MM.1S (cell line): ENCODE measurements at regions not wholly inside any gene's neighbourhood (a gene's known extent, or its start where the extent isn't known, plus 50 kb on each side); places are given as distances from the start of the nearest gene placed in this dataset.

Experiments used
- DNase-seq: peaks from one replicate; pipeline ENCODE4 v3.0.0-alpha.2; 2015
- H2AFZ ChIP-seq: fragments of 300-600 bp; sonication (generic); 2 replicates; pipeline ENCODE4 v1.6.0; 2016; ENCODE audit warnings: antibody characterized with exemption, low read length
- H3F3A ChIP-seq: fragments of 300-600 bp; sonication (generic); 2 replicates; pipeline ENCODE4 v1.6.1; 2016; ENCODE audit warnings: mild to moderate bottlenecking, antibody characterized with exemption, low read length, moderate library complexity, mixed read lengths; ENCODE audit not compliant: insufficient read depth
- H3K27ac ChIP-seq: fragments of 300-600 bp; sonication (generic); 2 replicates; pipeline ENCODE4 v1.5.1; 2016; ENCODE audit warnings: mild to moderate bottlenecking, low read length
- H3K27me3 ChIP-seq: fragments of 300-600 bp; sonication (generic); replicated peaks from 2 replicates; pipeline ENCODE4 v1.6.0; 2016; ENCODE audit warnings: low read length; ENCODE audit not compliant: insufficient read depth
- H3K36me3 ChIP-seq: fragments of 300-600 bp; sonication (generic); replicated peaks from 2 replicates; pipeline ENCODE4 v1.6.1; 2016; ENCODE audit warnings: mild to moderate bottlenecking, low read length, mixed read lengths; ENCODE audit not compliant: insufficient read depth
- H3K4me1 ChIP-seq: fragments of 300-600 bp; sonication (generic); 2 replicates; pipeline ENCODE4 v1.6.1; 2016; ENCODE audit warnings: low read length, mixed read lengths
- H3K4me2 ChIP-seq: fragments of 300-600 bp; sonication (generic); 2 replicates; pipeline ENCODE4 v1.6.0; 2016; ENCODE audit warnings: low read depth, low read length
- H3K4me3 ChIP-seq: fragments of 300-600 bp; sonication (generic); 2 replicates; pipeline ENCODE4 v1.5.1; 2016; ENCODE audit warnings: low read length, mixed read lengths
- H3K79me2 ChIP-seq: fragments of 300-600 bp; sonication (generic); 2 replicates; pipeline ENCODE4 v1.6.1; 2016; ENCODE audit warnings: mixed run types, low read length, mixed read lengths
- H3K9ac ChIP-seq: fragments of 300-600 bp; sonication (generic); 2 replicates; pipeline ENCODE4 v1.6.1; 2016; ENCODE audit warnings: low read length, mixed read lengths
- H3K9me2 ChIP-seq: fragments of 300-600 bp; sonication (generic); replicated peaks from 2 replicates; pipeline ENCODE4 v1.6.1; 2016; ENCODE audit warnings: mild to moderate bottlenecking, low read length, mixed read lengths; ENCODE audit not compliant: insufficient read depth
- H3K9me3 ChIP-seq: fragments of 300-600 bp; sonication (generic); replicated peaks from 2 replicates; pipeline ENCODE4 v1.6.1; 2016; ENCODE audit warnings: mild to moderate bottlenecking, low read length, mixed read lengths; ENCODE audit not compliant: insufficient read depth
- H4K20me1 ChIP-seq: fragments of 300-600 bp; sonication (generic); 2 replicates; pipeline ENCODE4 v1.6.1; 2016; ENCODE audit warnings: mild to moderate bottlenecking, low read length, moderate library complexity, mixed read lengths; ENCODE audit not compliant: insufficient read depth
- CTCF ChIP-seq: fragments of 300-600 bp; sonication (generic); IDR thresholded peaks from 2 replicates; pipeline ENCODE4 v1.5.1; 2016; ENCODE audit warnings: antibody characterized with exemption, low read length, mixed read lengths
- EZH2 ChIP-seq: fragments of 300-600 bp; sonication (generic); optimal IDR thresholded peaks from 2 replicates; pipeline ENCODE3; 2017; ENCODE audit warnings: low read depth, mild to moderate bottlenecking, antibody characterized with exemption, low read length, mixed read lengths
- EZH2phosphoT487 ChIP-seq: fragments of 300-600 bp; sonication (generic); IDR thresholded peaks from 2 replicates; pipeline ENCODE4 v1.6.1; 2018; ENCODE audit warnings: antibody characterized with exemption, low read length

- no peak overlapping the region for H3K4me3 ChIP-seq
- no peak overlapping the region for H3K9ac ChIP-seq
- H3K9me2 ChIP-seq = no peaks in the 10 kb centered on the region
- H2AFZ ChIP-seq = no peak overlapping the region
- no peaks in the 10 kb centered on the region for H3F3A ChIP-seq
- no peaks in the 10 kb centered on the region for H3K36me3 ChIP-seq
- H3K79me2 ChIP-seq = no peaks in the 10 kb centered on the region
- DNase-seq = no peak
- H4K20me1 ChIP-seq = no peaks in the 10 kb centered on the region
- H3K4me2 ChIP-seq = no peak overlapping the region
- no peaks in the 10 kb centered on the region for H3K4me1 ChIP-seq
- no peaks in the 10 kb centered on the region for H3K27me3 ChIP-seq
- TF ChIP-seq EZH2phosphoT487 (no peak), CTCF (no peak), EZH2 (no peak)
- no peaks in the 10 kb centered on the region for H3K9me3 ChIP-seq
- H3K27ac ChIP-seq = no peak overlapping the region
These were observed 69.3 kb upstream of the STC2 start for GRCh38 chr5:173397516-173397915.

- DNase-seq = no peak
- no peaks in the 10 kb centered on the region for H3K4me1 ChIP-seq
These were observed 68.2 kb upstream of the STC2 start for GRCh38 chr5:173396311-173396993.

GRCh38 chr5:173395933-173396308, 67.7 kb upstream of the STC2 start:
- H3K79me2 ChIP-seq = no peaks in the 10 kb centered on the region
- no peaks in the 10 kb centered on the region for H3K4me1 ChIP-seq
- no peak overlapping the region for H3K4me2 ChIP-seq
- H3F3A ChIP-seq = no peaks in the 10 kb centered on the region
- H4K20me1 ChIP-seq = no peaks in the 10 kb centered on the region
- H3K27ac ChIP-seq = no peak overlapping the region
- no peak overlapping the region for H3K9ac ChIP-seq
- no peak overlapping the region for H3K4me3 ChIP-seq
- no peak overlapping the region for H2AFZ ChIP-seq
- no peaks in the 10 kb centered on the region for H3K27me3 ChIP-seq
- TF ChIP-seq CTCF (no peak), EZH2 (no peak), EZH2phosphoT487 (no peak)
- H3K9me3 ChIP-seq = no peaks in the 10 kb centered on the region
- H3K9me2 ChIP-seq = no peaks in the 10 kb centered on the region
- no peak for DNase-seq
- H3K36me3 ChIP-seq = no peaks in the 10 kb centered on the region

More at GRCh38 chr5:173396311-173396993, 68.2 kb upstream of the STC2 start:
- Histone ChIP-seq H3K4me3 (no peak overlapping the region), H3K79me2 (no peaks in the 10 kb centered on the region), H3K9ac (no peak overlapping the region), H3K36me3 (no peaks in the 10 kb centered on the region), H3K27ac (no peak overlapping the region), H3K4me2 (no peak overlapping the region), H4K20me1 (no peaks in the 10 kb centered on the region), H3K9me3 (no peaks in the 10 kb centered on the region), H3K9me2 (no peaks in the 10 kb centered on the region), H3K27me3 (no peaks in the 10 kb centered on the region), H3F3A (no peaks in the 10 kb centered on the region), H2AFZ (no peak overlapping the region)
- TF ChIP-seq CTCF (no peak), EZH2phosphoT487 (no peak), EZH2 (no peak)
